Left renal pelvis (tissue), 4 donors: ENCODE measurements at regions not wholly inside any gene's neighbourhood (a gene's known extent, or its start where the extent isn't known, plus 50 kb on each side); places are given as distances from the start of the nearest gene placed in this dataset.

Experiments used
- DNase-seq, 4 donors: peaks; one replicate each; pipeline ENCODE4 v3.0.0-alpha.2; 2013; ENCODE audit warnings: low read depth in 4 of 4, low spot score in 3 of 4

DNA sequence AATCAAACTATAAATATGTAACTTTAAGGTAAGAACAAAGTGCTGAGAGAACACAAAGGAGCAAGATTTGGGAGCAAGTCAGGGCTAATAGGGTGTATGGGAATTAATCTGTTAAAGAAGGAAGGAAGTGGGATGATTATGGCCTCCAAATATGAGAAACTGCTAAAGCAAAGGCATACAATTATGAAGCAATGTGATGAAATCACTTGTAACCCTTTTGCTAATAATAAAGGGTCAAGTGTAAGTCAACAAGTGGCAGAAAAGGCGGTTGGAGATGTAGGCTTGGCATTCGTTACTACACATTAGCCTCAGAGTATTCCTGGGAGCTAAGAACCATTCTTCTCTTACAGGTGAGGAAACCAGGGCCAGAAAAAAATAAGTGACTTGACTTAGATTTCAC lies 1002.3 kb upstream of the TENM4 start:
- no peak for DNase-seq

DNA sequence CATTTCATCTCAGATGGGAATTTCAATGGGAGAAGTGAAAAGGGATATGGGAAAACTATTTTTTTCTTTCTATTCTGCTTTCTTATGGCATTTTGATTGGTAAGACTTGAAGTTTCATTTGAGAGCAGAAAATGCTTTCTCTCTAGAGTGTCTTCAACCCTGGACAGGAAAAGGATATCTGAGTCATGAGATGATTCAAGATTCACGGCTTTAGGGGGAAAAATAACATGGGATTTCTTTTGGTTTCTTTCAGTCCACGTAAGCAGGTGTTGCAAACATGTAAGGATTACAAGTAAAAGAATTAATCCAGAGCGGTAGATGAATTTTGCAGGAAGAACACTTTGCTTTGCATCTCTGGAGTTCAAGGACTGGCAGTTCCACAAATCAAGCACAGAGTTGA lies 1001.0 kb upstream of the TENM4 start:
- DNase-seq, result no peak

- DNase-seq, result no peak
Observed at GRCh38 chr11:80440835-80441234, 1000.0 kb upstream of the TENM4 start.

DNA sequence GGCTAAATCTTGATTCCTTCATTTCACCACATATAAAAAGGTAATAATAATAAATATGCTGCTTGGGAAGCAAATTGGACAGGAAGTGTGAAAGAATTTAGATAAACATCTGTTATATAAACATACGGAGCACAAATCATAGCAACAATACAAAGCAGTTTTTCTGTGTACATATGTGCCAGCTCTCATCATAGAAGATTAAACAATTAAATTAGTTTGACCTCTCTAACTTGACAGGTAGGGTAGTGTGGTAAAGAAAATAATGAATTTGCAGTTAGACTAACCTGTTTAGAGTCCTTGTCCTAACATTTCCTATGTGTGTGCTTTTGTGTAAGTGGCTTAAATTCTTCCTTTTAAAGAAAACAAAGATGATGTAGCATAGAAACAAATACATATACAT lies 995.7 kb upstream of the TENM4 start:
- no peak for DNase-seq

- DNase-seq, result no peak
Observed at GRCh38 chr11:80435345-80435744, 994.5 kb upstream of the TENM4 start.

DNA sequence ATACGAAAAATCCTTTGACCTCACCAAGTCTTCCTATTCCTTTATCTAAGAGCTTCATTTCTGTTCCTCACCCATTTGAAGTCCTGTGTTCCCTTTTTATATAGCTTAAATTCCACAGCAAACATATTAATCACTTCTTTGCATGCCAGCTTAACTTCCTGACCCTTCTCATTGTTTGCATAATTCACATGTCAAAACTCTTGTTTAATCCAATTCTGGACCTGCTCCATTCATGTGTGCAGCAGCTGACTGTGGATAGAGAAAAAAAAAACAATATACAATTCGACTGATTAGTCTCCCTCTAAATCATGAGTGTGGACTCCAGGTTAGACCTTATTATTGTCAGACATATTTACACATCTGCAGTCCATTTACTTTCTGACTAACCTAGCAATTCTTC lies 991.2 kb upstream of the TENM4 start:
- no peak for DNase-seq

GRCh38 chr11:80424012-80424695 lies 983.3 kb upstream of the TENM4 start:
- DNase-seq, result no peak

DNA sequence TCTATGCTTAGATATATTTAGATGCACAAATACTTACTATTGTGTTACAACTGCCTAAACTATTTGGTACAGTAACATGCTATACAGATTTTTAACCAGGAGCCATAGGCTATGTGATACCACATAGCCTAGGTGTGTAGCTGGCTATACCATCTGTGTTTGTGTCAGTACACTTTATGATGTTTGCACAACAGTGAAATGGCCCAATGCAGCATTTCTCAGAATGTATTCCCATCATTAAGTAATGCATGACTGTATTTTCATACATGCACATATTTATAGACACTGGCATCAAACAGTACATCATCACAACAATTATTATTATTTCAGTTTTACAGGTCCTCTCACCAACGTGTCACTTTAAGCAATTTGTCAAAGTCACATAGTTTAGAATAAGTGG lies 979.5 kb upstream of the TENM4 start:
- no peak for DNase-seq

GRCh38 chr11:80417681-80418080 lies 976.9 kb upstream of the TENM4 start:
- DNase-seq, result no peak

- no peak for DNase-seq
Observed at GRCh38 chr11:80415580-80415979, 974.8 kb upstream of the TENM4 start.

DNA sequence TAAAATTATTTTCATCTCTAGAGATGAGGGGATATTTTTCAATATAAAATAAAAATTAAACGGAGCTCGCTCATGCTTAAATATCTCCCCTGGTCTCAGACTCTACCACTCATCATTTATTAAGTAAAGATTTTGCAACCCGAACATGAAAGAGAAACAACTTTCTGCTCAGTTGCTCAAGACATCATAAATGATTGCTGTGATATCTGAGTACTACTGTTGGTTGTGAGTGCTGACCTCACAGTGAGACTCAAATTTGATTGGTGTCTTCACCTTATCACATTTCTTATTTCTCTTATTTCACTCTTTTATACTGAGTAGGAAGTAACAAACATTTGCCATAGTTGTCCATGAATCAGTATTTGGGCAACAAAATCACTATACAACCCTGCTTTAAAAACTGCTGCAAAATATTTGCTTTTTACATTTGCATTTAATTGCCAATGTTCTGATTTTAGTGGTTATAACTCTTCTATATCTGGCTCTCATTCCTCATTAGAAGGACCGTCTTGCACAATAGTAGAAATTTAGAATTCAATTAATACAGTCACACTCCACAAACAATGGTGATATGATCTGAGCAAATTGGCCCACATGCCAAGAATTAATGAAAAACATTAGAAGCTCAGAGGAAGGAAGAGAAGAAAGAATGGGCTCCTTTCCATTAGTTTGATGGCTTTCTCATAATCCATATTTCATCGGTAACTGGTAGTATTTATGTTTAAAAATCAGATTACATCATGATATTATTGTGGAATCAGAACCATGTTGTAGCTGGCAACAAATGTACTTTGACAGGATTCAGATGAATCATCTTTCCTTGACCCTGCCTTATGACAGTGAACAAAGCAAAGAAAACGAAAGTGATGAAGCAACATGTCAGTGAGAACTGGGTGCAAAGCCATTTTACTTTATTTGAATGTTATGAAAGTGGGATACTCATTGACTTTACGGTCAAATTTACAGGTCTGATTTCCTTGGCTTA lies 973.6 kb upstream of the TENM4 start:
- no peak for DNase-seq

DNA sequence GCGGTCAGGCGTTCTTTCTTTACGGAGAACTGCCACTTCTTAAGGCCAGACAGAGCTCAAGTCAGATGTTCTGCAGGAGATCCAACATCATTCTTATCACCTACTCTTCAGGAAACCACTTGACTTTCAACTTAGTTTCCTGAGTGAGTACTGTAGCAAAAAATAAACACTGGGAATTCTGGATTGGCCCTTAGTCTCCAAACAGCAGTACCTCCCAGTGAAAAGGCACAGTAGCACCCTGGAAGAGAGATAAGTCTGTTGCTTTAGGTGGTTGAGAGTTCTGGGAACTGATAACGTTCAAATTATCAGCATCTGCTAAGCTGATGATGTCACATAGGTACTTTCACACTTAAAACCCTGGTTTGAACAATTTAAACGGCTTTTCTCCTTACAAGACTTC lies 971.8 kb upstream of the TENM4 start:
- DNase-seq, result no peak

DNA sequence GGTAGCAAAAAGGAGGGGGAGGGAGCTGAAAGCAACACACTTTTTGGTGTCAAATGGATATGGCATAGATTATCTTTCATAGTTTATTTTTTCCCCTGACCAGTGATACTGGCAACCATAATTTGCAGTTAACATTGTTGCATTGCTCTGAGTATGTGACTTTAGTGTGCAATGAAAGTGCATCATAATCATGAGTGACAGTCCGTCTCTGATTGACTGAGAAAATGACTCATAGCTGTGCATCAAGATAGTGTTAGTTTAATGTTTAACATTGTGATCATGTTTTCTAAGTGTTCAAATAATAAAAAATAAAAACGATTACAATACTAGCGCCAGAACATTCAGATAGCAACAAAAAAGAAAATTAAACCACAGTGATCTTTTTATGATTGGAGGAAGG lies 952.4 kb upstream of the TENM4 start:
- no peak for DNase-seq

- no peak for DNase-seq
Observed at GRCh38 chr11:80390505-80390904, 949.7 kb upstream of the TENM4 start.

DNA sequence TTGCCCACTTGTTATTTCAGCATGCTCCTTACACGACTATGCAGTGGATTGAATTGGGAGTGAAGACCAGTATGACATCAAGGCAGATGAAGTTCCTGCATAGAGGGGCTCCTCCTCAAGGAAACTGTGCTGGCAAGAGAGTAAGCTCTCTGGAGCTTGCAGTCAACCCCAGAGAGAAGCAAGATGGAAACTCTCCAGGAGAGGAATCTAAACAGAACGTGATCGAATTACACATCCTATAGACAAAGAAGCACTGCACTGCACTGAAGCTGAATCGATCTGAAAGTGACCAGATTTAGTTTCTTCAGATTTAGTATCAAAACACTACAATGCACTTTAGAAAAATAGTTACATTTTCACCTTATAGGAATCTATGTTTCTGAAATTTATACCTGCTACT lies 947.7 kb upstream of the TENM4 start:
- DNase-seq, result no peak

- no peak for DNase-seq
Observed at GRCh38 chr11:80388130-80388529, 947.3 kb upstream of the TENM4 start.

GRCh38 chr11:80383655-80384054 lies 942.8 kb upstream of the TENM4 start:
- DNase-seq, result no peak

DNA sequence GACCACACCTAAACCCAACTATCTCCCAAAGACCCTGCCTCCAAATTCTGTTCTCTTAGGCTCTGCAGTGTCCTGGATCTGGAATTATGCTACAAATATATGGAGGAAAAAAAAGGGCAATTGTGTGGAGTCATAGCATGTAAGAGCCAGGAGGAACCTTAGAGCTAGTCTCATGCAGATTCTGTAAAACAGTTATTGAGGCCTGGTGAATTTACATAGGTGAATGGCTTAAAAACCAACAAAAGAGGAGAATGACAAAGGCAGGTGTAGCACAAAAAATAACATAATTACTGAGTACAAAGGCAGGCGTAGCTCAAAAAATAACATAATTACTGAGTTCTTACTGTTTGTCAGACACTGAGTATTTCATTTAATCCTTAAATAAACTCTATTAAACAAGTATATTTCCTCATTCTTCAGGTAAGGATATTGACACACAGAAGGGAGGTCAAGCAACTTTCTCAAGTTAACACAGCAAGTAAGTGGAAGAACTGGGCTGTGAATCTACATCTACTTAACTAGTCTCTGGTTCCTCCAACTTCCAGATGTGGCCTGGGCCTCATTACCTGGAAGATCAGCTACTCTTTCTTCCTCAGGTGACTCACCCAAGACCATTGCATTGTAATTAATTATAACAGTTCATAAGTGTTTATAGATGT lies 938.9 kb upstream of the TENM4 start:
- no peak for DNase-seq

GRCh38 chr11:80371931-80372330 lies 931.1 kb upstream of the TENM4 start:
- DNase-seq, result no peak

- DNase-seq, result no peak
Observed at GRCh38 chr11:80365980-80366379, 925.1 kb upstream of the TENM4 start.

GRCh38 chr11:80365076-80365725 lies 924.4 kb upstream of the TENM4 start:
- DNase-seq, result no peak
